Fibroblast of lung (primary cell): ENCODE measurements at regions not wholly inside any gene's neighbourhood (a gene's known extent, or its start where the extent isn't known, plus 50 kb on each side); places are given as distances from the start of the nearest gene placed in this dataset.

ENCODE experiments used
- DNase-seq, 2 donors: peaks; one replicate each; pipeline versions ENCODE4 v3.0.0 to v3.0.0-alpha.2; 2010; ENCODE audit warnings: low read depth in 2 of 2
- H2AFZ ChIP-seq: 2 replicates; pipeline ENCODE4 v1.5.1; 2012; ENCODE audit warnings: low read length, control low read depth, inconsistent platforms
- H3K27ac ChIP-seq: 2 replicates; pipeline ENCODE4 v1.5.1; 2011; ENCODE audit warnings: low read length, control low read depth; ENCODE audit not compliant: insufficient read depth
- H3K27me3 ChIP-seq: 2 replicates; pipeline ENCODE4 v1.5.1; 2011; ENCODE audit warnings: mild to moderate bottlenecking, low read length; ENCODE audit not compliant: control insufficient read depth, insufficient read depth
- H3K36me3 ChIP-seq: 2 replicates; pipeline ENCODE4 v1.5.1; 2011; ENCODE audit warnings: low read length; ENCODE audit not compliant: control insufficient read depth, insufficient read depth
- H3K4me1 ChIP-seq: 2 replicates; pipeline ENCODE4 v1.5.1; 2011; ENCODE audit warnings: low read length; ENCODE audit not compliant: control insufficient read depth, insufficient read depth; ENCODE audit errors: extremely low read depth
- H3K4me2 ChIP-seq: 2 replicates; pipeline ENCODE4 v1.5.1; 2011; ENCODE audit warnings: low read length, control low read depth; ENCODE audit not compliant: insufficient read depth; ENCODE audit errors: extremely low read depth
- H3K4me3 ChIP-seq, 4 experiments: fragments of 200-600 bp in 1 of 4; sonication (generic) in 1 of 4; replicated peaks in 1 of 4; 2 replicates each; pipeline ENCODE4 v1.5.1; 2011 to 2016; ENCODE audit warnings: low read length in 4 of 4, low read depth in 3 of 4, mild to moderate bottlenecking in 3 of 4, control low read depth in 2 of 4, inconsistent platforms in 1 of 4, mixed read lengths in 1 of 4; ENCODE audit not compliant: insufficient read depth in 1 of 4; ENCODE audit errors: control extremely low read depth in 1 of 4
- H3K79me2 ChIP-seq: 2 replicates; pipeline ENCODE4 v1.5.1; 2012; ENCODE audit warnings: mild to moderate bottlenecking, low read length, inconsistent platforms; ENCODE audit not compliant: control insufficient read depth, insufficient read depth
- H3K9ac ChIP-seq: 2 replicates; pipeline ENCODE4 v1.5.1; 2011; ENCODE audit warnings: mild to moderate bottlenecking, low read length, control low read depth; ENCODE audit not compliant: insufficient read depth
- H3K9me3 ChIP-seq: 2 replicates; pipeline ENCODE4 v1.5.1; 2012; ENCODE audit warnings: low read depth, low read length; ENCODE audit not compliant: control insufficient read depth, insufficient read depth
- H4K20me1 ChIP-seq: 2 replicates; pipeline ENCODE4 v1.5.1; 2011; ENCODE audit warnings: low read length; ENCODE audit not compliant: control insufficient read depth, insufficient read depth; ENCODE audit errors: extremely low read depth
- CTCF ChIP-seq, 2 donors: IDR thresholded peaks in 1 of 2; conservative IDR thresholded peaks in 1 of 2; 1 replicate in 1 of 2; 2 replicates in 1 of 2; pipeline ENCODE4 v1.5.1; 2011 to 2012; ENCODE audit warnings: low read length in 2 of 2, control low read depth in 1 of 2, inconsistent platforms in 1 of 2, low read depth in 1 of 2, mild to moderate bottlenecking in 1 of 2
- EZH2 ChIP-seq: IDR thresholded peaks from 2 replicates; pipeline ENCODE4 v1.5.1; 2012; ENCODE audit warnings: low read length, control low read depth, mild to moderate bottlenecking; ENCODE audit errors: missing control alignments

DNA sequence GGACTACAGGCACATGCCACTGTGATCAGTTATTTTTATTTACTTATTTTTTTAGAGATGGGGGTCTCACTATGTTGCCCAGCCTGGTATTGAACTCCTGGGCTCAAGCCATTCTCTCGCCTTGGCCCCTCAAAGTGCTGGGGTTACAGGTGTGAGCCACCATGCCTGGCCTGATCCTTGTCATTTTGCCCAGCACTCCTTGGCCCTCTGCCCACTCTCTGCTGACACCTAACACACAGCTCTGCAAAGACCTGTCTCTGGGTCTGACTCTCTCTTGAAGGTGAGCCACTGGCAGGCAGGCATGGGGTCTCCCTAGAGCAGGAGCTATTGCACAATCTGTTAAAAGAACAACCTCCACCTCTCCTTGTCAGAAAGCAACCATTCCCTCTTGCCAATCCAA is 155.6 kb downstream of the ZFP64 start:
- Histone ChIP-seq H3K36me3 (no peaks in the 10 kb centered on the region), H3K9me3 (no peaks in the 10 kb centered on the region), H2AFZ (no peak overlapping the region), H3K4me1 (no peaks in the 10 kb centered on the region), H3K9ac (no peak overlapping the region), H3K27me3 (no peaks in the 10 kb centered on the region), H3K4me2 (no peak overlapping the region), H4K20me1 (no peaks in the 10 kb centered on the region), H3K79me2 (no peaks in the 10 kb centered on the region), H3K27ac (no peak overlapping the region), H3K4me3 (no peak overlapping the region)
- TF ChIP-seq EZH2 (no peak), CTCF (conservative IDR thresholded peaks at IDR 0.05 in 1 of 2, IDR thresholded peaks at IDR 0.05 in 1 of 2; ENCODE audit: low read depth in 1 of 2, low read length in 2 of 2) (no peak)
- DNase-seq, result no peak

GRCh38 chr20:52035498-52035897 is 156.1 kb downstream of the ZFP64 start:
- Histone ChIP-seq H3K4me1 (no peaks in the 10 kb centered on the region), H3K27ac (no peak overlapping the region), H3K36me3 (no peaks in the 10 kb centered on the region), H3K27me3 (no peaks in the 10 kb centered on the region), H3K4me3 (no peak overlapping the region), H3K9ac (no peak overlapping the region), H3K9me3 (no peaks in the 10 kb centered on the region), H3K79me2 (no peaks in the 10 kb centered on the region), H2AFZ (no peak overlapping the region), H3K4me2 (no peak overlapping the region), H4K20me1 (no peaks in the 10 kb centered on the region)
- TF ChIP-seq EZH2 (no peak), CTCF (conservative IDR thresholded peaks at IDR 0.05 in 1 of 2, IDR thresholded peaks at IDR 0.05 in 1 of 2; ENCODE audit: low read depth in 1 of 2, low read length in 2 of 2) (no peak)
- DNase-seq, result no peak

DNA sequence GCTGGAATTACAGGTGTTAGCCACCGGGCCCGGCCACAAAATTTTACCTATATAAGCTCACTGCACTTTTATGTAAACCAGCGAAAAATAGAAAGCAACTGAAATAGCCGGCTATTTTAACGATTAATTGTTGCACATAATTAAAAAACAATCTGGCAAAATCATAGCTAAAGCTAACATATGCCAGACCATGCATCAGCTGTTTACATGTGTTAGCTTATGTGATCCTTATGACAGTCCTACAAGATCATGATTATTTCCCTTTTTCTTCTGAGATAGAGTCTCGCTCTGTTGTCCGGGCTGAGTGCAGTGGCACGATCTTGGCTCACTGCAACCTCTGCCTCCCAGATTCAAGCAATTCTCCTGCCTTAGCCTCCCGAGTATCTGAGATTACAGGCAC is 157.0 kb downstream of the ZFP64 start:
- Histone ChIP-seq H3K27me3 (no peaks in the 10 kb centered on the region), H3K9ac (no peak overlapping the region), H4K20me1 (no peaks in the 10 kb centered on the region), H3K27ac (no peak overlapping the region), H3K79me2 (no peaks in the 10 kb centered on the region), H2AFZ (no peak overlapping the region), H3K4me3 (no peak overlapping the region), H3K4me2 (no peak overlapping the region), H3K36me3 (no peaks in the 10 kb centered on the region), H3K9me3 (no peaks in the 10 kb centered on the region), H3K4me1 (no peaks in the 10 kb centered on the region)
- DNase-seq, result no peak
- TF ChIP-seq EZH2 (no peak), CTCF (conservative IDR thresholded peaks at IDR 0.05 in 1 of 2, IDR thresholded peaks at IDR 0.05 in 1 of 2; ENCODE audit: low read depth in 1 of 2, low read length in 2 of 2) (no peak)
